ENCODE measurements at regions not wholly inside any gene's neighbourhood (a gene's known extent, or its start where the extent isn't known, plus 50 kb on each side); places are given as distances from the start of the nearest gene placed in this dataset.

DNA sequence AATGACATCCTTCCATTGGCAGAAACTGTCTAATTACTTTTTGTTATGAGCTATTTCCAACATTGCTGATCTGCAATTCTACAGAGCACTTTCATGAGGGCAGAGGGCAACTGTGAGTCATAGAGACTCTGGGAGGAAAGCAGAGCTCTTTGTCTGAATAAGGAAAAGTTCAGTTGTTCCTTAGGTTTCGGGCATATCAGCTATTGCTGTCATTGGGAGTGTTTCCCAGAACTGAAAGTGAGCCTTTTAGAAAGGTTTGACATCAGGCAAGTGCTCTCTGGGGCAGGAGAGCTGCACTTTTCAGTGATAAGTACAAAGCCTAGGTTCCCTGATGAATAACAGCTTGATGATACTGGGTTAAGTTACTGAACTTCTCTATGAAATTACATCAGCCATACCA lies 119.2 kb upstream of the EDNRA start:
- Histone ChIP-seq H3K9me3 (no peaks in the 10 kb centered on the region), H3K27me3 (no peaks in the 10 kb centered on the region), H3K4me1 (peaks cover 28% of the 10 kb centered on the region), H3K36me3 (no peaks in the 10 kb centered on the region), H3K4me3 (ENCODE audit: low read depth, low read length) (no peak overlapping the region)
- TF ChIP-seq, protein P1, sequence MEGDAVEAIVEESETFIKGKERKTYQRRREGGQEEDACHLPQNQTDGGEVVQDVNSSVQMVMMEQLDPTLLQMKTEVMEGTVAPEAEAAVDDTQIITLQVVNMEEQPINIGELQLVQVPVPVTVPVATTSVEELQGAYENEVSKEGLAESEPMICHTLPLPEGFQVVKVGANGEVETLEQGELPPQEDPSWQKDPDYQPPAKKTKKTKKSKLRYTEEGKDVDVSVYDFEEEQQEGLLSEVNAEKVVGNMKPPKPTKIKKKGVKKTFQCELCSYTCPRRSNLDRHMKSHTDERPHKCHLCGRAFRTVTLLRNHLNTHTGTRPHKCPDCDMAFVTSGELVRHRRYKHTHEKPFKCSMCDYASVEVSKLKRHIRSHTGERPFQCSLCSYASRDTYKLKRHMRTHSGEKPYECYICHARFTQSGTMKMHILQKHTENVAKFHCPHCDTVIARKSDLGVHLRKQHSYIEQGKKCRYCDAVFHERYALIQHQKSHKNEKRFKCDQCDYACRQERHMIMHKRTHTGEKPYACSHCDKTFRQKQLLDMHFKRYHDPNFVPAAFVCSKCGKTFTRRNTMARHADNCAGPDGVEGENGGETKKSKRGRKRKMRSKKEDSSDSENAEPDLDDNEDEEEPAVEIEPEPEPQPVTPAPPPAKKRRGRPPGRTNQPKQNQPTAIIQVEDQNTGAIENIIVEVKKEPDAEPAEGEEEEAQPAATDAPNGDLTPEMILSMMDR (IDR thresholded peaks at IDR 0.05; ENCODE audit: low read depth, low read length), result no peak
- DNase-seq, result peak; percentile 46

DNA sequence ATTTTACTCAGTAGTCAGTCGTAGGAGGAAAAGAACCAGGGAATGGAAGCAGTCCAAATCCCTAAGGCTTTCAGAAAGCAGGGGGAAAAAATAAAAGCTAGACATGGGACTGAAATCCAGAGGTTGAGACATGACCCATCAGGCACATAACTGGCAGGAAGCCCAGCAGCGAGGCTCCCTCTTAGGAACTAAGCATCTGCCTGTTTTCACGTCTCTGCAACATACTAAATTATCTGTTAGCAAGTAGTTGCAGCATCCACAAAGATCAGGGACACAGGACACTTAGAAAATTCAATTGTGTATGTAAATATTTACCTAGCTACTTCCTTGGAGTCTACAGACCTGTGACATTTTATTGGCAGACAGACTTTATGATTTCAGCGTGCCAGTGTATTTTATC lies 118.0 kb upstream of the EDNRA start:
- peak; percentile 79 for DNase-seq
- Histone ChIP-seq H3K36me3 (no peaks in the 10 kb centered on the region), H3K4me3 (ENCODE audit: low read depth, low read length) (no peak overlapping the region), H3K27me3 (no peaks in the 10 kb centered on the region), H3K4me1 (peaks cover 34% of the 10 kb centered on the region), H3K9me3 (no peaks in the 10 kb centered on the region)
- TF ChIP-seq, protein P1 (IDR thresholded peaks at IDR 0.05; ENCODE audit: low read depth, low read length), result no peak

GRCh38 chr4:147363514-147363913 lies 117.4 kb upstream of the EDNRA start:
- H3K9me3 ChIP-seq, result no peaks in the 10 kb centered on the region
- TF ChIP-seq, protein P1 (IDR thresholded peaks at IDR 0.05; ENCODE audit: low read depth, low read length), result no peak
- DNase-seq, result no peak
- no peak overlapping the region for H3K4me3 ChIP-seq (ENCODE audit: low read depth, low read length)
- no peaks in the 10 kb centered on the region for H3K36me3 ChIP-seq
- H3K4me1 ChIP-seq, result peaks cover 34% of the 10 kb centered on the region
- no peaks in the 10 kb centered on the region for H3K27me3 ChIP-seq

DNA sequence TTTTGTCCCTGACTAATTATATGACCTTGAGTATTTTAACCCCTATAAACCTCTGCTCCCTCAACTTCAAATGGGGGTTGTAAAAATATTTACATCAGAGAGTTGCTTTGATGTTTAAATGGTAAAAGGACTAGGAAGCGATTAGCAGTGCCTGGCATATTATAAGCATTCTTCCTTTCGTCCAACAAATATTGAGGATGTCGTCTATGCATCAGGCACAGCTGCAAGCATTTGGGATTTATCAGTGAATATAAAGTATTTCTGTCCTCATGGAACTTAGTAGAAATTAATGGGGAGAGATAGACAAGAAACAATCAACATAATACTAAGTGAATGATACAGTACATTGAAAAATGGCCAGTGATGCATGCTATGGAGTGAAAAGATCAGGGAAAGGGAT lies 115.5 kb upstream of the EDNRA start:
- Histone ChIP-seq H3K9me3 (no peaks in the 10 kb centered on the region), H3K27me3 (no peaks in the 10 kb centered on the region), H3K36me3 (no peaks in the 10 kb centered on the region), H3K4me3 (ENCODE audit: low read depth, low read length) (no peak overlapping the region), H3K4me1 (peaks cover 34% of the 10 kb centered on the region)
- no peak for DNase-seq
- TF ChIP-seq, protein P1 (IDR thresholded peaks at IDR 0.05; ENCODE audit: low read depth, low read length), result no peak

DNA sequence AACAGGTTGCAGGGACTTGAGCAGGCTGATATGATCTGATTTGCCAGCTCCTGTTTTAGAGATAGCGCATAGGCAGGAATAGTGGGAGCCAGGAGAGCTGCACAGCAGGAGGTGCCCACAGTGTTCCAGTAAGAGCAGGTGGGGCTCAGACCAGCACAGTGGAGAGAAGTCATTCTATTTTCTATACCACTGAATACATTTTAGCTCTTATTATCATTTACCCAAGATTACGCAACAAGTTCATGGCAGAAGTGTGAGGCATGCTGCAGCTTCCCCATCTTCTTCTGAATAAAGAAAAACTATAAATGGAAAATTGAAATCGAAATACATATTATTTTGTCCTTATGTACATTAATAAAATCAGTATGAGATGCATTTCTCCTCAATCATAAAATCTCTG lies 114.7 kb upstream of the EDNRA start:
- H3K36me3 ChIP-seq, result no peaks in the 10 kb centered on the region
- no peaks in the 10 kb centered on the region for H3K27me3 ChIP-seq
- TF ChIP-seq, protein P1 (IDR thresholded peaks at IDR 0.05; ENCODE audit: low read depth, low read length), result no peak
- H3K4me3 ChIP-seq (ENCODE audit: low read depth, low read length), result no peak overlapping the region
- H3K9me3 ChIP-seq, result no peaks in the 10 kb centered on the region
- peaks cover 31% of the 10 kb centered on the region for H3K4me1 ChIP-seq
- no peak for DNase-seq

- H3K36me3 ChIP-seq, result no peaks in the 10 kb centered on the region
- no peak for DNase-seq
Observed at GRCh38 chr4:147367891-147368290, 113.0 kb upstream of the EDNRA start.

More at GRCh38 chr4:147367891-147368290, 113.0 kb upstream of the EDNRA start:
- Histone ChIP-seq H3K27me3 (no peaks in the 10 kb centered on the region), H3K9me3 (no peaks in the 10 kb centered on the region), H3K4me3 (ENCODE audit: low read depth, low read length) (no peak overlapping the region), H3K4me1 (peaks cover 22% of the 10 kb centered on the region)
- TF ChIP-seq, protein P1 (IDR thresholded peaks at IDR 0.05; ENCODE audit: low read depth, low read length), result no peak

Measured in BE2C (cell line).